Activated CD4-positive, alpha-beta T cell treated with anti-CD3 and anti-CD28 coated beads, Interleukin-2, amount 10 ng/mL, durations not matched to agents 7 days and 5 days (primary cell): ENCODE measurements at regions not wholly inside any gene's neighbourhood (a gene's known extent, or its start where the extent isn't known, plus 50 kb on each side); places are given as distances from the start of the nearest gene placed in this dataset.

Experiments used
- CTCF ChIA-PET: fragments of 350-600 bp; sonication (Branson Sonifier 250); formaldehyde crosslinking; loops from one replicate; lab custom pipeline; 2021; ENCODE audit warnings: antibody characterized with exemption; lab: Charles Lee
- POLR2A ChIA-PET: fragments of 350-600 bp; sonication (Branson Sonifier 250); formaldehyde crosslinking; loops from one replicate; lab custom pipeline; 2021; ENCODE audit warnings: antibody characterized with exemption; lab: Charles Lee
- DNase-seq: peaks from one replicate; pipeline ENCODE4 v3.0.0-alpha.2; 2020
- H3K27ac Mint-ChIP-seq: one replicate; pipeline ENCODE4 v1.8.0; 2021; ENCODE audit warnings: mild to moderate bottlenecking, moderate library complexity, mixed read lengths
- H3K27me3 Mint-ChIP-seq: one replicate; pipeline ENCODE4 v1.8.0; 2021; ENCODE audit warnings: mixed read lengths
- H3K36me3 Mint-ChIP-seq: one replicate; pipeline ENCODE4 v1.8.0; 2021; ENCODE audit warnings: low read depth, mixed read lengths
- H3K4me1 Mint-ChIP-seq: one replicate; pipeline ENCODE4 v1.8.0; 2021; ENCODE audit warnings: mixed read lengths
- H3K4me3 Mint-ChIP-seq: one replicate; pipeline ENCODE4 v1.8.0; 2021; ENCODE audit warnings: mild to moderate bottlenecking, moderate library complexity, mixed read lengths
- H3K9me3 Mint-ChIP-seq: one replicate; pipeline ENCODE4 v1.8.0; 2021; ENCODE audit warnings: mixed read lengths

- Mint-ChIP-seq H3K27me3 (no peaks in the 10 kb centered on the region), H3K9me3 (no peaks in the 10 kb centered on the region), H3K27ac (no peak overlapping the region), H3K4me1 (peaks cover 7% of the 10 kb centered on the region), H3K36me3 (no peaks in the 10 kb centered on the region), H3K4me3 (no peak overlapping the region)
- DNase-seq: no peak
- CTCF ChIA-PET: interaction anchor here (1.2 kb wide), 1 partner anchor 13 kb away, joined by 5 read pairs; no protein-coding TSS in a partner anchor
- POLR2A ChIA-PET: no interaction called here
These were observed 105.5 kb upstream of the SMAD3 start for GRCh38 chr15:66959875-66960274.

DNA sequence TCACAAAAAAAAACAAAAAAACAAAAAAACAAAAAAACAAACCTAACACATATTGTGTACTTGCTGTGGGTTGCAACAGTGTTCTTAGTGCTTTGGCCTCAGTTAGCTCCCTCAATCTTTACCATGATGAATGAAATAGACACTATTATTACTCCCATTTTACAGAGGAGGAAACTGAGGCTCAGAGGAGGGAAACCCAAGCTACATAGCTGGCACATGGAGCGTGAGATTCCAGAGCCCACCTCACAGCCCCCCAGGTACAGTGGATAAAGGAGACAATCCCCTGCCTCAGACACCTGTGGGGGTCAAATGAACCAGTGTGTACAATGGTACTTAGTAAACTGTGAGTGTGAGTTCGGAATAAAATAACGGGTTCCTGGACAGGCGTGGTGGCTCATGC is 104.9 kb upstream of the SMAD3 start:
- H3K4me1 Mint-ChIP-seq: peaks cover 7% of the 10 kb centered on the region
- ChIA-PET CTCF (interaction anchor here (1.2 kb wide), 1 partner anchor 14 kb away, joined by 5 read pairs; no protein-coding TSS in a partner anchor), POLR2A (no interaction called here)
- no peak overlapping the region for H3K27ac Mint-ChIP-seq
- no peak for DNase-seq
- H3K4me3 Mint-ChIP-seq: no peak overlapping the region
- H3K27me3 Mint-ChIP-seq: no peaks in the 10 kb centered on the region
- no peaks in the 10 kb centered on the region for H3K36me3 Mint-ChIP-seq
- no peaks in the 10 kb centered on the region for H3K9me3 Mint-ChIP-seq

- CTCF ChIA-PET: interaction anchor here (1.5 kb wide), 1 partner anchor 15 kb away, joined by 6 read pairs; no protein-coding TSS in a partner anchor
- DNase-seq: no peak
- H3K36me3 Mint-ChIP-seq: no peaks in the 10 kb centered on the region
- H3K4me1 Mint-ChIP-seq: peaks cover 7% of the 10 kb centered on the region
- no peaks in the 10 kb centered on the region for H3K27me3 Mint-ChIP-seq
- POLR2A ChIA-PET: no interaction called here
- H3K27ac Mint-ChIP-seq: no peak overlapping the region
- H3K4me3 Mint-ChIP-seq: no peak overlapping the region
- H3K9me3 Mint-ChIP-seq: no peaks in the 10 kb centered on the region
These were observed 104.0 kb upstream of the SMAD3 start for GRCh38 chr15:66961407-66961884.

DNA sequence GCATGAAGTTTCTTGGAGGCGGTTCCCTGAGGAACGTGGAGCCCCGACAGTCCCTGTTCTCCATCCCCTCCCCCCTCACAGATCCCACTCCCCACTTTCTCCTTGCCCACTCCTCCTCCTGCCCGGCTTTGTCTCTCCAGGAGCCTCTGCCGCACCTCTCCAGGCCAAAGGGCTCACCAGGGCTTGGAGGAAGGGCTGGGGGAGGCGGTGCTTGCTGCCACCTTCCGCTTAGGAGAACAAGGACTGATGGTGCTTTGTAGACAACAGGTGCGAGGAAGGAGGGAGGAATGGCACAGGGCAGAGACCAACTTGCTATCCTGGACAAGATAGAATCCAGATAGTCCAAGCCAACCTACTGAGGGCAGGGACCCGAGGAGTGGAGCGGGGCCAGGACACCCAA is 103.5 kb upstream of the SMAD3 start:
- Mint-ChIP-seq H3K27me3 (no peaks in the 10 kb centered on the region), H3K9me3 (no peaks in the 10 kb centered on the region), H3K36me3 (no peaks in the 10 kb centered on the region), H3K4me3 (no peak overlapping the region), H3K27ac (no peak overlapping the region), H3K4me1 (peaks cover 6% of the 10 kb centered on the region)
- ChIA-PET POLR2A (no interaction called here), CTCF (interaction anchor here (1.5 kb wide), 1 partner anchor 15 kb away, joined by 6 read pairs; no protein-coding TSS in a partner anchor)
- DNase-seq: no peak

- ChIA-PET POLR2A (no interaction called here), CTCF (interaction anchor here (1.5 kb wide), 1 partner anchor 14 kb away, joined by 6 read pairs; no protein-coding TSS in a partner anchor)
- Mint-ChIP-seq H3K9me3 (no peaks in the 10 kb centered on the region), H3K27me3 (no peaks in the 10 kb centered on the region), H3K4me1 (peaks cover under 1% of the 10 kb centered on the region), H3K4me3 (no peak overlapping the region), H3K36me3 (no peaks in the 10 kb centered on the region), H3K27ac (no peak overlapping the region)
- no peak for DNase-seq
These were observed 102.9 kb upstream of the SMAD3 start for GRCh38 chr15:66962522-66962921.

DNA sequence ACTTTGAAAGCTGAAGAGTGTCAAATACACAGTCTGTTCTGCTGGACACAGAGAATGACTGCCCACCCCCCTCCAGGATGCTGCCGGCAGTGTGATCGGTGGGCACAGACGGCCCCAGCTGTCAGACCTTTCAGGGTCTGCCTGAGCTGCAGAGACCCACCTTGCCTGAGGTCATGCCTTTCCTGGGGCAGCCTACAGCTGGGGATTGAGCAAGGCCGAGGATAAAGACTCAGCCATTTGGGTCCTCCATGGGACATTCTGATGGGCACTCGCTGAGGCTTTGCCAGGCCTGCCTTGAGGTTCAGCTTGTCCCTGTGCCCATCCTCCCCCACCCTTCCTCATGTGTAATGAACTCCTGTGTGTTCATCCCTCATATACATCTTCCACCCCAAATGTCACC is 102.3 kb upstream of the SMAD3 start:
- CTCF ChIA-PET: interaction anchor here (1.5 kb wide), 1 partner anchor 13 kb away, joined by 6 read pairs; no protein-coding TSS in a partner anchor
- POLR2A ChIA-PET: no interaction called here
- Mint-ChIP-seq H3K9me3 (no peaks in the 10 kb centered on the region), H3K36me3 (no peaks in the 10 kb centered on the region), H3K4me1 (no peaks in the 10 kb centered on the region), H3K27ac (no peak overlapping the region), H3K27me3 (no peaks in the 10 kb centered on the region), H3K4me3 (no peak overlapping the region)
- no peak for DNase-seq

- H3K36me3 Mint-ChIP-seq: no peaks in the 10 kb centered on the region
- H3K27me3 Mint-ChIP-seq: no peaks in the 10 kb centered on the region
- no peaks in the 10 kb centered on the region for H3K4me1 Mint-ChIP-seq
- DNase-seq: no peak
- POLR2A ChIA-PET: no interaction called here
- no peak overlapping the region for H3K4me3 Mint-ChIP-seq
- CTCF ChIA-PET: no interaction called here
- no peak overlapping the region for H3K27ac Mint-ChIP-seq
- H3K9me3 Mint-ChIP-seq: no peaks in the 10 kb centered on the region
These were observed 101.7 kb upstream of the SMAD3 start for GRCh38 chr15:66963710-66964109.

GRCh38 chr15:66964111-66964738 is 101.2 kb upstream of the SMAD3 start:
- DNase-seq: no peak
- Mint-ChIP-seq H3K9me3 (no peaks in the 10 kb centered on the region), H3K36me3 (no peaks in the 10 kb centered on the region), H3K4me3 (no peak overlapping the region), H3K27ac (no peak overlapping the region), H3K27me3 (no peaks in the 10 kb centered on the region), H3K4me1 (no peaks in the 10 kb centered on the region)
- ChIA-PET POLR2A (no interaction called here), CTCF (interaction anchor here (0.5 kb wide), 1 partner anchor 62 kb away, joined by 4 read pairs; no protein-coding TSS in a partner anchor)

GRCh38 chr15:66964791-66965190 is 100.6 kb upstream of the SMAD3 start:
- CTCF ChIA-PET: interaction anchor here (0.5 to 1.4 kb wide), 2 partner anchors 12 to 62 kb away, joined by 4 read pairs; no protein-coding TSS in a partner anchor
- no peak overlapping the region for H3K27ac Mint-ChIP-seq
- POLR2A ChIA-PET: no interaction called here
- no peaks in the 10 kb centered on the region for H3K27me3 Mint-ChIP-seq
- no peak overlapping the region for H3K4me3 Mint-ChIP-seq
- no peaks in the 10 kb centered on the region for H3K4me1 Mint-ChIP-seq
- no peaks in the 10 kb centered on the region for H3K9me3 Mint-ChIP-seq
- DNase-seq: no peak
- no peaks in the 10 kb centered on the region for H3K36me3 Mint-ChIP-seq

DNA sequence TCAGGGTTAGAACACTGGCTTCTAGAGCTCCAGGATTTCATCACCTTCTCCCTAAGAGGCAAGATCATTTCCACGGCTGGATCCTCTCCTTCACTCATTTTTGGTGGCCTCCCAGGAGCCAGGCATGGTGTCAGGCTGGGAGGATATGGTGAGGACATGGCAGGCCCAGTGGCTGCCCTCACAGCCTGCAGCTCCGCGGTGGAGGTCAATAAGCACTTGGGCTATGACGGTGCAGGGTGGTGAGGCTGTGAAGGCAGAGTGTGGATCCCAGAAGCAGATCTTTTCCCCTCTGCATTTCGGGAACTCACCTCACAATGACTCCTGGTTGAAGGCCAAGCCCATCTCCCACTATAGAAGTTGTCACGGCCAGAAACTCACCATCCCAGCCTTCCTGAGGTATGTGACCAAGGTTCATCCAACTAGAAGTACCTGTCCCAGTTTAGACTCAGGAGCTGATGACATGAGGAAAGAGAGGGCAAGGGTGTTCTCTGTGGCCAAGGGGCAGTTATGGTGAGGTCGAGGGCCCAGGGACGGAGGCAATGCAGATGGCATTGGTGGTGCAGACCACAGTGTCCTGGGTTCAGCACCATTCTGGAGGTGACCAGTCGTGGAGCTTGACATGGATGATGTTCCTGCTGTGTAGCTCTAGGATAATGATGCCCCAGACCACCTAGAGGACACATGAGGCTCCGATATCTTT is 100.1 kb upstream of the SMAD3 start:
- Mint-ChIP-seq H3K4me3 (no peak overlapping the region), H3K36me3 (no peaks in the 10 kb centered on the region), H3K27ac (no peak overlapping the region), H3K4me1 (no peaks in the 10 kb centered on the region), H3K9me3 (no peaks in the 10 kb centered on the region), H3K27me3 (no peaks in the 10 kb centered on the region)
- CTCF ChIA-PET: interaction anchor here (0.5 to 1.4 kb wide), 3 partner anchors 11 to 61 kb away, joined by 3 to 4 read pairs (median 4); no protein-coding TSS in a partner anchor
- DNase-seq: no peak
- POLR2A ChIA-PET: no interaction called here

- ChIA-PET CTCF (interaction anchor here (1.0 to 1.4 kb wide), 2 partner anchors 10 to 55 kb away, joined by 3 to 4 read pairs; no protein-coding TSS in a partner anchor), POLR2A (no interaction called here)
- Mint-ChIP-seq H3K9me3 (no peaks in the 10 kb centered on the region), H3K27ac (no peak overlapping the region), H3K27me3 (no peaks in the 10 kb centered on the region), H3K4me1 (no peaks in the 10 kb centered on the region), H3K36me3 (no peaks in the 10 kb centered on the region), H3K4me3 (no peak overlapping the region)
- DNase-seq: no peak
These were observed 99.1 kb upstream of the SMAD3 start for GRCh38 chr15:66966256-66966655.

- H3K4me3 Mint-ChIP-seq: no peak overlapping the region
These were observed 96.4 kb upstream of the SMAD3 start for GRCh38 chr15:66968806-66969596.

More at GRCh38 chr15:66968806-66969596, 96.4 kb upstream of the SMAD3 start:
- CTCF ChIA-PET: no interaction called here
- no peaks in the 10 kb centered on the region for H3K9me3 Mint-ChIP-seq
- no peak overlapping the region for H3K27ac Mint-ChIP-seq
- POLR2A ChIA-PET: no interaction called here
- no peaks in the 10 kb centered on the region for H3K36me3 Mint-ChIP-seq
- no peaks in the 10 kb centered on the region for H3K27me3 Mint-ChIP-seq
- H3K4me1 Mint-ChIP-seq: no peaks in the 10 kb centered on the region
- no peak for DNase-seq
